ENCODE measurements at regions not wholly inside any gene's neighbourhood (a gene's known extent, or its start where the extent isn't known, plus 50 kb on each side); places are given as distances from the start of the nearest gene placed in this dataset.

GRCh38 chr4:14742054-14742453, 260.2 kb upstream of the CPEB2 start:
- TF ChIP-seq, protein P1, sequence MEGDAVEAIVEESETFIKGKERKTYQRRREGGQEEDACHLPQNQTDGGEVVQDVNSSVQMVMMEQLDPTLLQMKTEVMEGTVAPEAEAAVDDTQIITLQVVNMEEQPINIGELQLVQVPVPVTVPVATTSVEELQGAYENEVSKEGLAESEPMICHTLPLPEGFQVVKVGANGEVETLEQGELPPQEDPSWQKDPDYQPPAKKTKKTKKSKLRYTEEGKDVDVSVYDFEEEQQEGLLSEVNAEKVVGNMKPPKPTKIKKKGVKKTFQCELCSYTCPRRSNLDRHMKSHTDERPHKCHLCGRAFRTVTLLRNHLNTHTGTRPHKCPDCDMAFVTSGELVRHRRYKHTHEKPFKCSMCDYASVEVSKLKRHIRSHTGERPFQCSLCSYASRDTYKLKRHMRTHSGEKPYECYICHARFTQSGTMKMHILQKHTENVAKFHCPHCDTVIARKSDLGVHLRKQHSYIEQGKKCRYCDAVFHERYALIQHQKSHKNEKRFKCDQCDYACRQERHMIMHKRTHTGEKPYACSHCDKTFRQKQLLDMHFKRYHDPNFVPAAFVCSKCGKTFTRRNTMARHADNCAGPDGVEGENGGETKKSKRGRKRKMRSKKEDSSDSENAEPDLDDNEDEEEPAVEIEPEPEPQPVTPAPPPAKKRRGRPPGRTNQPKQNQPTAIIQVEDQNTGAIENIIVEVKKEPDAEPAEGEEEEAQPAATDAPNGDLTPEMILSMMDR (IDR thresholded peaks at IDR 0.05; ENCODE audit: low read length), result no peak
- TF ChIP-seq EZH2 (optimal IDR thresholded peaks at IDR 0.05; ENCODE audit: low read depth, low read length) (no peak), EZH2phosphoT487 (IDR thresholded peaks at IDR 0.05; ENCODE audit: low read length) (no peak)

Data from MM.1S (cell line).